ENCODE measurements at regions not wholly inside any gene's neighbourhood (a gene's known extent, or its start where the extent isn't known, plus 50 kb on each side); places are given as distances from the start of the nearest gene placed in this dataset.
"Not testable (repeated sequence)": the region's sequence is repeated elsewhere in the genome, so short reads cannot be mapped to it uniquely, and the experiment has no call there.

DNA sequence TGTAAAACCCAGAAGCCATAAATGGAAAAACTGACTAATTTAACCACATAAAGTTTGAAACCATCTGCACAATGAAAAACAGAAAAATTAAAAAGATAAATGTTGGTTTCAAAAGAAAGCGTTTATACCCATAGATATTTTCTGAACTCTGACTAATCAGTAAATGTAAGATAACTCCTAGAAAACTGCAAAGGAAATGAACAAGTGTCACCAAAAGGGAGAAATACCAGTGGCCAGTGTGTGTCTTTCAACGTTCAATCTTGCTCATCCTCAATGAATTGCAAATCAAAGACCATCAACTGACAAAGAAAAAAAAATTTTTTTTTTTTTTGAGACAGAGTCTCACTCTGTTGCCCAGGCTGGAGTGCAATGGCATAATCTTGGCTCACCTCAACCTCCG lies 180.1 kb downstream of the SYK start:
- DNase-seq (ENCODE audit: low read depth) = no peak

- DNase-seq (ENCODE audit: low read depth) = no peak
Observed at GRCh38 chr9:90983394-90983793, 181.8 kb downstream of the SYK start.

- DNase-seq (ENCODE audit: low read depth) = no peak
Observed at GRCh38 chr9:90985631-90986030, 184.0 kb downstream of the SYK start.

GRCh38 chr9:90986161-90986560 lies 184.5 kb downstream of the SYK start:
- DNase-seq (ENCODE audit: low read depth) = no peak

- no peak for DNase-seq (ENCODE audit: low read depth)
Observed at GRCh38 chr9:90987566-90987965, 185.9 kb downstream of the SYK start.

DNA sequence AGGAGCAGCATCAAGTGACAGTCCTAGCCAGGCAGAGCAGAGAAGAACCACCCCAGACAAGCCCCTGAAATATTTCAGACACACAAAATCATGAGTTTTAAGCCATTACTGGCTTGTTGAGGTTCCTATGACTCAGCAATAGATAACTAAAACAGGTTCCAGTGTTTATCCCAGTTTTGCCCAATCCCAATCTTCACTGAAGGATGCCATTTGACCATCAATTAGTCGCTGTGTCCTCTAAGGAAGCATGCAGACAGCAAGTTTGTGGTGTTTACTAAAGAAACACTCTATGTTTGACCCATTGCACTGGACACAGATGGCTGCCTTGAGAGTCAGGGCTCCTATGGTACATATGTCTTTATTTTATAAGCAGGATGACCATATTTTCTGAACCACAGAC lies 186.7 kb downstream of the SYK start:
- no peak for DNase-seq (ENCODE audit: low read depth)

- peak; percentile 37 for DNase-seq (ENCODE audit: low read depth)
Observed at GRCh38 chr9:90991953-90992352, 190.3 kb downstream of the SYK start.

- no peak for DNase-seq (ENCODE audit: low read depth)
Observed at GRCh38 chr9:90995516-90995915, 193.9 kb downstream of the SYK start.

GRCh38 chr9:90996154-90997065 lies 194.8 kb downstream of the SYK start:
- DNase-seq (ENCODE audit: low read depth) = no peak

GRCh38 chr9:90998573-90998972 lies 197.0 kb downstream of the SYK start:
- no peak for DNase-seq (ENCODE audit: low read depth)

GRCh38 chr9:90999425-91000397 lies 198.1 kb downstream of the SYK start:
- no peak for DNase-seq (ENCODE audit: low read depth)

GRCh38 chr9:91001146-91001611 lies 199.6 kb downstream of the SYK start:
- DNase-seq (ENCODE audit: low read depth) = no peak

DNA sequence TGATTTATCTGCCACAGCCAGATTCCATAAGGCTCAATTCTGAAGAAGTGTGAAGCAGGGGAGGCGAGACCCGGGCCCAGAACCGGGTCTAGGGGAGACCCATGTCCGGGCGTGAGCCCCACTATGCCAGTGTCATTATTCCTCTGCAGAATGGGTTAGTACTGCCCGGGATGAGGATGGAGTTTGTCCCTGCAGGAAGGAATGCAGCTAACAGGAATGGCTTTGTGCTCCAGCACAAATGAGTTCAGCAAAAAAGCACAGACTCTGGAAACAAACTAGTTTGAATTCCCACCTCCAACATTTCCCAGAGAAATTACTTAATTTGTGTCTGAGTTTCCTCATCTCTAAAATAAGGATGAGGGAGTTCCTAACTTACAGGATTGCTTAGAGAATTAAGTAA lies 202.9 kb downstream of the SYK start:
- no peak for DNase-seq (ENCODE audit: low read depth)

DNA sequence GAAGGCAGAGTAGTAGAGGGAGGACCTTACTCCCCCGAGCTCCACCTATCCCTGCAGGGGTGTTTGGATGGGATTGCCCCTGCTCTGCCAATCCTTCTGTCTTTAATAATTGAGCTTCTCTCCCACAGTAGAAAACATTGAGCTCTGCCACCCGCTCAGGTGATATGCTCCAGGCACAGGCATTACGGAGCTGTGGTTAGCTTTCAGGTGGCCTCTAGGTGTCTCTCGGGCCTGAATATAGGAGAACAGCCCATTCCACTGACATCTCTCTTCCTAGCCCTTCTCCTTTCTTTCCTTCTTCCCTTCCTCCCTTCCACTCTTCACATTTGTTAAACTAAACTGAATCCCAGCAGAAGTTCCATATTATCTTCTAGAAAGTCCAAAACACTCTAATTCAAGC lies 203.4 kb downstream of the SYK start:
- DNase-seq (ENCODE audit: low read depth) = no peak

GRCh38 chr9:91006046-91006445 lies 204.4 kb downstream of the SYK start:
- no peak for DNase-seq (ENCODE audit: low read depth)

GRCh38 chr9:91008568-91008967 lies 206.9 kb downstream of the SYK start:
- DNase-seq (ENCODE audit: low read depth) = no peak

- no peak for DNase-seq (ENCODE audit: low read depth)
Observed at GRCh38 chr9:91011891-91012290, 210.3 kb downstream of the SYK start.

DNA sequence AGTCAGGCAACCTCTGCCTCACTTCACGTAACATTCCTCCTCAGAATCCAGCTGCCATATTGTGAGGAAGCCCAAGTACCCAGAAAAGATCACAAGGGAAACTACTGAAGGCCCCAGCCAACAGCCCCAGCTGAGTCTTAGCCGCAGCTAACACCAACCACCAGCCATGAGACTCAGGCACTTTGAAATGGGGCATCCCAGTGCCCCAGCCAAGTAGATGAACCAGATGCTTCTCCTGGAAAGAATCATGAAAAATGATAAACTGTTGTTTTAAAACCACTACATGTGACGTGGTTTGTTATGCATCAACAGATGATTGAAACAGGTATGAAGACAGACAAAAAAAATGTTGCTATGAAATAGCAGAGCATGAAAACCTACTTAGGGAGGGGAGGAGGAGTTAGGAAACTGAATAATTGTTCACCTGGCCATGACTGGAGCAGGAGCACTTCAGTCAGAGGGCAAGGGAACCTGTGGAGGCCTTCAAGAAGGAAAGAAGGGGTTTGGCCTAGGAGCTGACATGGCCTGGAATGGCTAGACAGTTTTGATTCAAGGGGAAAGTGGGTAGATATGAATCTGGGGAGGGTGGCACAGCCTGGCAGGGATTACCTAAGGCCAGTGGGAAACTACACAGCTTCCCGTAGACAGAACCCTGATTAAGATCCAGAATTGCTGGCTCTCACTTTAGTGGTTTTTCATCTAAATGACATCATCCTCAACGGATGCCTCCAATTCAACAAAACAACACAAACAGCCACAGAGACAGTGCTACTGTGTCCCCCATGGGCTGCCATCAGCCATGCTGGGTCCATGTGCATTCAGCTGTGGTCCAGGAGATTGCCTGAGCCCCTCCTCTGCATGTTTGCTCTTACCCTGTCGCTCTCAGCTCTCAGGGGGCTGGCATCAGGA lies 211.6 kb downstream of the SYK start:
- no peak for DNase-seq (ENCODE audit: low read depth)

GRCh38 chr9:91017245-91017644 lies 215.6 kb downstream of the SYK start:
- no peak for DNase-seq (ENCODE audit: low read depth)

DNA sequence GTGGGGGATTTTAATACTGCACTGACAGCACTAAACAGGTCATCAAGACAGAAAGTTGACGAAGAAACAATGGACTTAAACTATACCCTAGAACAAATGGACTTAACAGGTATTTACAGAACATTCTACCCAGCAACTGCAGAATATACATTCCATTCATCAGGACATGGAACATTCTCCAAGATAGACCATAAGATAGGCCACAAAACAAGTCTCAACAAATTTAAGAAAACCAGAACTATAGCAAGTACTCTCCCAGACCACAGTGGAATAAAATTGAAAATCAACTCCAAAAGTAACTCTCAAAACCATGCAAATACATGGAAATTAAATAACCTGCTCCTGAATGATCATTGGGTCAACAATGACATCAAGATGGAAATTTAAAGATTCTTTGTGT lies 218.3 kb downstream of the SYK start:
- not testable (repeated sequence) for DNase-seq (ENCODE audit: low read depth)

DNA sequence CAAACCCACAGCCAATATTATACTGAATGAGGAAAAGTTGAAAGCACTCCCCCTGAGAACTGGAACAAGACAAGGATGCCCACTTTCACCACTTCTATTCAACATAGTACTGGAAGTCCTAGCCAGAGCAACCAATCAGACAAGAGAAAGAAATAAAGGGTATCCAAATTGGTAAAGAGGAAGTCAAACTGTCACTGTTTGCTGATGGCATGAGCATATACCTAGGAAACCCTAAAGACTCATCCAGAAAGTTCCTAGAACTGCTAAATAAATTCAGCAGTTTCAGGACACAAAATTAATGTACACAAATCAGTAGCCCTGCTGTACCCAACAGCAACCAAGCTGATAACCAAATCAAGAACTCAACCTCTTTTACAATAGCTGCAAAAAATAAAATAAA lies 220.0 kb downstream of the SYK start:
- DNase-seq (ENCODE audit: low read depth) = not testable (repeated sequence)

DNA sequence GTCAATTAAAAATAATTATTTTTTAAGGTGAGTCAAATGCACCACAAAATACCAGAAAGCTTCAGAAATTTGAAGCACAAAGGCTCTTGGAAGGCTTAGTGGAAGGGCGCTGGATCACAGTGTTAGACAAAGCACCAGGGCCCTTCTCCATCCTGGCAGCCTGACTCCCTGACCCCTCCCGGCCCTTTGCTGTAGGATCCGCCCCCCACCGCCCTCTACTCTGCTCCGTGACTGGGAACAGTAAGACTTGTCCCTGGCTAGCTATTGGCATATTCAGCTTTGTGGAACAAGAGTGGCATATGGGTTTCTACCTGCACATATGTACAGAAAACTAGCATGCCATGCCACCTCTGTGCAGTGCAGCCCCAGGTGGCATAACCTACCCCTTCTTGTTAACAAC lies 222.1 kb downstream of the SYK start:
- DNase-seq (ENCODE audit: low read depth) = no peak
